Thyroid gland (tissue), 4 donors: ENCODE measurements at regions not wholly inside any gene's neighbourhood (a gene's known extent, or its start where the extent isn't known, plus 50 kb on each side); places are given as distances from the start of the nearest gene placed in this dataset.

ENCODE experiments used
- DNase-seq, 2 donors: peaks; one replicate each; pipeline ENCODE4 v3.0.0-alpha.2; 2019
- H3K27ac ChIP-seq, 3 donors: fragments of 200-600 bp; sonication (generic); 1 replicate in 2 of 3; 2 replicates in 1 of 3; pipeline ENCODE4 v1.5.1; 2016 to 2019; ENCODE audit warnings: mild to moderate bottlenecking in 1 of 3, moderate library complexity in 1 of 3
- H3K27me3 ChIP-seq: fragments of 200-600 bp; sonication (generic); one replicate; pipeline ENCODE4 v1.5.1; 2019
- H3K36me3 ChIP-seq, 2 donors: fragments of 200-600 bp; sonication (generic); one replicate each; pipeline ENCODE4 v1.5.1; 2016 to 2019
- H3K4me1 ChIP-seq, 2 donors: fragments of 200-600 bp; sonication (generic); one replicate each; pipeline ENCODE4 v1.5.1; 2017 to 2019
- H3K4me3 ChIP-seq, 3 donors: fragments of 200-600 bp; sonication (generic); replicated peaks in 1 of 3; 1 replicate in 2 of 3; 2 replicates in 1 of 3; pipeline ENCODE4 v1.5.1; 2016; ENCODE audit warnings: mild to moderate bottlenecking in 1 of 3
- H3K9me3 ChIP-seq: fragments of 200-600 bp; sonication (generic); one replicate; pipeline ENCODE4 v1.5.1; 2017
- POLR2A ChIP-seq, 2 donors: fragments of 450-650 bp; IDR thresholded peaks; one replicate each; pipeline ENCODE4 v1.6.1; 2017; ENCODE audit warnings: antibody characterized with exemption in 2 of 2, mild to moderate bottlenecking in 2 of 2, moderate library complexity in 1 of 2
- WGBS, 2 donors: methylation state at CpG; one replicate each; pipeline ENCODE4 v1.1.5; 2017; 5-methylcytosine and 5-hydroxymethylcytosine counted together
- intact Hi-C: fragments of 100-400 bp; cut with DNase I; formaldehyde crosslinking; loops from one replicate; pipeline ENCODE4 v1.15.1; 2023
- TF ChIP-seq, protein P1 (sequence below), 6 experiments: fragments of 200-600 bp in 3 of 6; fragments of 450-650 bp in 3 of 6; sonication (generic) in 3 of 6; IDR thresholded peaks; one replicate each; pipeline ENCODE4 v1.5.1; 2016 to 2019; ENCODE audit warnings: antibody characterized with exemption in 6 of 6, mild to moderate bottlenecking in 2 of 6, inconsistent platforms in 1 of 6, moderate library complexity in 1 of 6

DNA sequence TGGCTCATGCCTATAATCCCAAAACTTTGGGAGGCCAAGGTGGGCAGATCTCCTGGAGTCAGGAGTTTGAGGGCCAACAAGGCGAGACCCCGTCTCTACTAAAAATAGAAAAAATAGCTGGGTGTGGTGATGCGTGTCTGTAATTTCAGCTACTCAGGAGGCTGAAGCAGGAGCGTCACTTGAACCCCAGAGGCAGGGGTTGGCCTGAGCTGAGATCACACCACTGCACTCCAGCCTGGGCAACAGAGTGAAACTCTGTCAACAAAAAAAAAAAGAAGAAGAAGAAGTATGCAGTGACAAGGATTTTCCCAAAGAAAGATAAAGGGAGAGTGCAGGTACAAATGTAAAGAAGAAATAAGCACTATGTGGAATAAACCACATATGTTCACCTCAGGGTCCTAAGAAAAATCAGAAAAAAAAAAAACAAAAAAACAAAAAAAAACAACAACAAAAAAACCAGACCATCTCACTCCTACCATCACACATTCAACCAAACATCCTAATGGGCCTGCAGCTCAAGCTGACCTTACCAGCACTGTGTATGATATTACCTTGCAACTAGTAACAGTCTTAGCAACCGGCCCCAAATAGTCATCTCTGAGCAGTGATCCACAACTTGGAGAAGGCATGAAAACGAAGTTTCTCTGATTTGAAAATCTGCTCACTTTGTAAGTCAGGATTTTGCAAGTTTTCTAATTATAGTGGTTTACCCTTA is 296.7 kb upstream of the PROK2 start:
- DNase-seq: peak in 1 of 2 donors; percentile 19

DNA sequence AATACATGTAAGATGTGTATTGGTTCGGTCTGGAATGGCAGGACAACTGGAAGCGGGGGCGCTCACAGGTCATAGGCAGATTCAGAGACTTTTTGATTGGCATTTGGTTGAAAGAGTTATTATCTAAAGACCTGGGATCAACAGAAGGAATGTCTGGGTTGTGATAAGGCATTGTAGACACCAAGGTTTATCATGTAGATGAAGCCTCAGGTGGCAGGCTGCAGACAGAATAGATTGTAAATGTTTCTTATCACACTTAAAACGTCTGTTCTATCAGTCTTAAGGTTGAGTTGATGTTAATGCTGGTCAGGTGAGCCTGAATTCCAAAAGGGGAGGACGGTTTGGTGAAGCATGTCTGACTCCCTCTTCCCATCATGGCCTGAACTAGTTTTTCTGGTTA is 295.9 kb upstream of the PROK2 start:
- no peak for DNase-seq
- H3K27me3 ChIP-seq: no peaks in the 10 kb centered on the region
- H3K36me3 ChIP-seq: no peaks in the 10 kb centered on the region
- H3K27ac ChIP-seq: no peak overlapping the region
- H3K4me1 ChIP-seq: peaks cover 0 to 27% of the 10 kb centered on the region in 2 donors
- H3K4me3 ChIP-seq: no peak overlapping the region
- WGBS, 2 donors: 86 to 92% methylated on average over 5 of the region's 5 CpGs
- intact Hi-C loops: no loop called here
- no peaks in the 10 kb centered on the region for H3K9me3 ChIP-seq
- TF ChIP-seq POLR2A (IDR thresholded peaks at IDR 0.05): no peak
- TF ChIP-seq, protein P1, sequence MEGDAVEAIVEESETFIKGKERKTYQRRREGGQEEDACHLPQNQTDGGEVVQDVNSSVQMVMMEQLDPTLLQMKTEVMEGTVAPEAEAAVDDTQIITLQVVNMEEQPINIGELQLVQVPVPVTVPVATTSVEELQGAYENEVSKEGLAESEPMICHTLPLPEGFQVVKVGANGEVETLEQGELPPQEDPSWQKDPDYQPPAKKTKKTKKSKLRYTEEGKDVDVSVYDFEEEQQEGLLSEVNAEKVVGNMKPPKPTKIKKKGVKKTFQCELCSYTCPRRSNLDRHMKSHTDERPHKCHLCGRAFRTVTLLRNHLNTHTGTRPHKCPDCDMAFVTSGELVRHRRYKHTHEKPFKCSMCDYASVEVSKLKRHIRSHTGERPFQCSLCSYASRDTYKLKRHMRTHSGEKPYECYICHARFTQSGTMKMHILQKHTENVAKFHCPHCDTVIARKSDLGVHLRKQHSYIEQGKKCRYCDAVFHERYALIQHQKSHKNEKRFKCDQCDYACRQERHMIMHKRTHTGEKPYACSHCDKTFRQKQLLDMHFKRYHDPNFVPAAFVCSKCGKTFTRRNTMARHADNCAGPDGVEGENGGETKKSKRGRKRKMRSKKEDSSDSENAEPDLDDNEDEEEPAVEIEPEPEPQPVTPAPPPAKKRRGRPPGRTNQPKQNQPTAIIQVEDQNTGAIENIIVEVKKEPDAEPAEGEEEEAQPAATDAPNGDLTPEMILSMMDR (IDR thresholded peaks at IDR 0.05): no peak

More for the DNA sequence above, 296.7 kb upstream of the PROK2 start:
- H3K9me3 ChIP-seq: no peaks in the 10 kb centered on the region
- 53 to 60% methylated on average over 6 of the region's 6 CpGs for WGBS, 2 donors
- TF ChIP-seq POLR2A (IDR thresholded peaks at IDR 0.05): no peak
- TF ChIP-seq, protein P1 (IDR thresholded peaks at IDR 0.05): no peak
- intact Hi-C loops: no loop called here
- H3K36me3 ChIP-seq: no peaks in the 10 kb centered on the region
- H3K27me3 ChIP-seq: no peaks in the 10 kb centered on the region
- H3K4me3 ChIP-seq: no peak overlapping the region
- no peak overlapping the region for H3K27ac ChIP-seq
- peaks cover 0 to 27% of the 10 kb centered on the region in 2 donors for H3K4me1 ChIP-seq

DNA sequence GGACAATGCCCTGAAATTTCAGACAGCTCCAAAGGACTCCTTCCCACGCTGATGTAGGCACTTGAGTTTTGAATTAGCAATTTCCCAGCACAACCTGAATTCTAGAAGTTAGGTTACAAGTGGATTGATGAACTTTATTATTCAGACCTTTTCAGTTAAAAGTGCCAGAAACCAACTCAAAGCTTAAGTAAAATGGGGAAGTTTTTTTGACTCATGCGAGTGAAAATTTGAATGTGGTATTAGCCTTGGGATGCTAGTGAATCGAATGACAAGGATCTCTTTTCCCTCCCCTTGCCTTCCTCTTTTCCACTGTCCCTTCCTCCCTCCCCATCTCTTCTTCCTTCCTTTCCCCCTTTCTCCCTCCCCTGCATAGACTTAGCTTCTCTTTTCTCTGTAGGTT is 295.1 kb upstream of the PROK2 start:
- no peak overlapping the region for H3K4me3 ChIP-seq
- H3K27ac ChIP-seq: no peak overlapping the region
- no peak for DNase-seq
- peaks cover 0 to 27% of the 10 kb centered on the region in 2 donors for H3K4me1 ChIP-seq
- no peaks in the 10 kb centered on the region for H3K36me3 ChIP-seq
- 85 to 90% methylated on average over 3 of the region's 3 CpGs for WGBS, 2 donors
- intact Hi-C loops: no loop called here
- no peak for TF ChIP-seq POLR2A (IDR thresholded peaks at IDR 0.05)
- TF ChIP-seq, protein P1 (IDR thresholded peaks at IDR 0.05): no peak
- no peaks in the 10 kb centered on the region for H3K27me3 ChIP-seq
- H3K9me3 ChIP-seq: no peaks in the 10 kb centered on the region

DNA sequence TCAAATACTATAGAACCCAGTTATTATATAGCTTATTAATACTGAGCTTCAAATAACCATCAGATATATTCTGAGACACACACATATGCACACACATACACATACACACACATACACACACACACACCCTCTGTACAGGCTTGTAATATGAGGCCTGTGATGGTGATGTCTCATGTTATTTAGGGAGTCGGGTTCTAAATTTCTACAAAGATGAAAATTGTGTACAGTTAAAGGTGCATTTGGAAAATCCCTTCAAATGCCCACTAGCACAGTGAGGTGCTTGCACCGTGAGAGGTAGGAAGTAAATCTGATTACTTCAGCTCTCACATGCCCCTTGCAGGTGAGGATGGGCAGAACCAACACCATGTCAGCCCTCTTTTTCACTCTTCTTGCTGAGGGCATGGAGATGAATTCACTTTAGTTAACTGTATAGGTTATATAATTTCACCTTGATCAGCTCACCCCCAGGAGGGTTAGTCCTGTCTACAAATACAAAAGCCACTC is 294.5 kb upstream of the PROK2 start:
- H3K4me3 ChIP-seq: no peak overlapping the region
- H3K27me3 ChIP-seq: no peaks in the 10 kb centered on the region
- no peaks in the 10 kb centered on the region for H3K9me3 ChIP-seq
- DNase-seq: no peak
- no peaks in the 10 kb centered on the region for H3K36me3 ChIP-seq
- WGBS, 2 donors: 93 to 97% methylated on average over 2 of the region's 2 CpGs
- intact Hi-C loops: no loop called here
- no peak overlapping the region for H3K27ac ChIP-seq
- TF ChIP-seq, protein P1 (IDR thresholded peaks at IDR 0.05): no peak
- no peak for TF ChIP-seq POLR2A (IDR thresholded peaks at IDR 0.05)
- peaks cover 0 to 27% of the 10 kb centered on the region in 2 donors for H3K4me1 ChIP-seq

DNA sequence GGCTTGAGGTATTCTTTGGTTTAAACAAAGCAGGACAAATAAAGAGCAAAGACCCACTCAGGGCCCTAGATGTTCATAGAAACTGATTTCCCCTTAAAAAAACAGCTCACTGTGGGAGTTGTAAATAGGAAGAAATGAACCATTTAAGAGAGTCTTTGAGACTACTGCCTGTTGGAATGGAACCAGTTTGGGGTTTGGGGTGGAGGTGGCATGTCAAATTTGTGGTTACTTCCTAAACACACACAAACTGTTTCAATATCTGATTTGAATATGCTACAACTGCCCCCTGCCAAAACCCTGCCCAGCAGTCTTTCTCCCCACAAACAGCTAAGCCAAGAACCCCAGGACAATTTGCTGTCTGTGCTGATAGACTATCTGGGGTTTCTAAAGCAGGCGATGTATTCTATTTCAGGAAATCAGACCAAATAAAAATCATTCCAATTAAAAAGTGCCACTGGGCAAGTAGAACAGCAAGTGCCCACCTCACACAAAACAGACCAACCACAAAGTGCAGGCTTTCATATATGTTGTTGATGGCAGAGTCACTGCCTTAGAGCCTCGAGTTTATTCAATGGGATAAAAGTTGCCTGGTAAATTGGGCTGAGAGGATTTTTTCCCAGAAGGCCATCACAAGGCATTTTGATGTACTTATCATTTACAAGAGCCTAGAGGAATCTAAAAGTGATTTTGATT is 293.9 kb upstream of the PROK2 start:
- H3K27ac ChIP-seq: no peak overlapping the region

More for the DNA sequence above, 293.9 kb upstream of the PROK2 start:
- TF ChIP-seq, protein P1 (IDR thresholded peaks at IDR 0.05): no peak
- TF ChIP-seq POLR2A (IDR thresholded peaks at IDR 0.05): no peak
- peaks cover 0 to 27% of the 10 kb centered on the region in 2 donors for H3K4me1 ChIP-seq
- 88 to 93% methylated on average over 2 of the region's 2 CpGs for WGBS, 2 donors
- H3K36me3 ChIP-seq: no peaks in the 10 kb centered on the region
- intact Hi-C loops: no loop called here
- H3K4me3 ChIP-seq: no peak overlapping the region
- no peaks in the 10 kb centered on the region for H3K27me3 ChIP-seq
- no peak for DNase-seq
- no peaks in the 10 kb centered on the region for H3K9me3 ChIP-seq
